GM12891 (cell line): ENCODE measurements at regions not wholly inside any gene's neighbourhood (a gene's known extent, or its start where the extent isn't known, plus 50 kb on each side); places are given as distances from the start of the nearest gene placed in this dataset.

Experiments
- PAX5 ChIP-seq: IDR thresholded peaks from 2 replicates; pipeline ENCODE4 v1.6.1; 2011; ENCODE audit warnings: low read length, moderate library complexity, mild to moderate bottlenecking; ENCODE audit not compliant: insufficient read depth, severe bottlenecking
- POLR2A ChIP-seq: IDR thresholded peaks from 2 replicates; pipeline ENCODE4 v1.6.1; 2011; ENCODE audit warnings: low read depth, low read length, control low read depth
- POLR2AphosphoS5 ChIP-seq: IDR thresholded peaks from 2 replicates; pipeline ENCODE4 v1.6.1; 2011; ENCODE audit warnings: low read depth, low read length, control low read depth
- SPI1 ChIP-seq: IDR thresholded peaks from 2 replicates; pipeline ENCODE4 v1.6.1; 2011; ENCODE audit warnings: low read depth, low read length, control low read depth
- TAF1 ChIP-seq: IDR thresholded peaks from 2 replicates; pipeline ENCODE4 v1.6.1; 2011; ENCODE audit warnings: low read depth, low read length, control low read depth

- TF ChIP-seq POLR2A (no peak), POLR2AphosphoS5 (no peak), TAF1 (no peak), SPI1 (no peak), PAX5 (no peak)
Measured at GRCh38 chrX:39894683-39895082, 203.1 kb downstream of the BCOR start.
